Activated naive CD8-positive, alpha-beta T cell treated with anti-CD3 and anti-CD28 coated beads, Interleukin-2, amount 50 U/mL, for 24 hours (primary cell): ENCODE measurements at regions not wholly inside any gene's neighbourhood (a gene's known extent, or its start where the extent isn't known, plus 50 kb on each side); places are given as distances from the start of the nearest gene placed in this dataset.

Source experiments
- ATAC-seq: fragments of 150-1000 bp; cut with Tn5 transposase; one replicate; pipeline ENCODE4 v1.10.0; 2021
- DNase-seq: peaks from one replicate; pipeline ENCODE4 v3.0.0; 2021
- H3K27ac Mint-ChIP-seq: one replicate; pipeline ENCODE4 v1.8.0; 2021; ENCODE audit warnings: mild to moderate bottlenecking, mixed read lengths
- H3K27me3 Mint-ChIP-seq: one replicate; pipeline ENCODE4 v1.8.0; 2021; ENCODE audit warnings: mixed read lengths
- H3K36me3 Mint-ChIP-seq: one replicate; pipeline ENCODE4 v1.8.0; 2021; ENCODE audit warnings: low read depth, mixed read lengths
- H3K4me1 Mint-ChIP-seq: one replicate; pipeline ENCODE4 v1.8.0; 2021; ENCODE audit warnings: mixed read lengths
- H3K4me3 Mint-ChIP-seq: one replicate; pipeline ENCODE4 v1.8.0; 2021; ENCODE audit warnings: mild to moderate bottlenecking, moderate library complexity, mixed read lengths
- H3K9me3 Mint-ChIP-seq: one replicate; pipeline ENCODE4 v1.8.0; 2021; ENCODE audit warnings: mixed read lengths

- no peaks in the 10 kb centered on the region for H3K9me3 Mint-ChIP-seq
- peaks cover 8% of the 10 kb centered on the region for H3K27me3 Mint-ChIP-seq
- H3K4me1 Mint-ChIP-seq: no peaks in the 10 kb centered on the region
- H3K4me3 Mint-ChIP-seq: no peak overlapping the region
- H3K36me3 Mint-ChIP-seq: no peaks in the 10 kb centered on the region
- DNase-seq: no peak
- ATAC-seq: no peak
- H3K27ac Mint-ChIP-seq: no peak overlapping the region
These were observed 353.1 kb downstream of the UQCRFS1 start for GRCh38 chr19:28859811-28860210.

- Mint-ChIP-seq H3K9me3 (no peaks in the 10 kb centered on the region), H3K36me3 (no peaks in the 10 kb centered on the region), H3K4me3 (no peak overlapping the region), H3K27me3 (peaks cover 8% of the 10 kb centered on the region), H3K27ac (no peak overlapping the region), H3K4me1 (no peaks in the 10 kb centered on the region)
- ATAC-seq: no peak
- DNase-seq: no peak
These were observed 354.0 kb downstream of the UQCRFS1 start for GRCh38 chr19:28858933-28859332.

DNA sequence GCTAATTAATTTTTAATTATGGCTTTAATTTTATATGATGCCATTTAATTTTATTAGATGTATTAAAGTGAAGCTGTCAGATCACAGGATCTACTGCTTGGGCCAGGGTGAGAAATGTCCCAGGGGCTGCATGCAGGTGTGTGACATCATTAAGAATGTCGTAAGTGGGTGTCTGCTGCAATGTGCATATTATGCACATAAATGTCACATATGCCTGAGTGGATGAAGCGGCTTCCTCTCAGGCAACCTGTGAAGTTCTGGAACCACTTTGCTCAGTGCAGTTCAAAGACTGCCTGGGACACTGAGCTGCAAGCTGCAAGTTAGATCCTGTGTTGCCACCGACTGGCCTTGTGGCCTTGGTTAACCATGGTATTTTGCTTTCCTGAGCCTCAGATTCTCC is 355.0 kb downstream of the UQCRFS1 start:
- H3K27me3 Mint-ChIP-seq: peaks cover 8% of the 10 kb centered on the region
- ATAC-seq: no peak
- H3K9me3 Mint-ChIP-seq: no peaks in the 10 kb centered on the region
- no peak overlapping the region for H3K27ac Mint-ChIP-seq
- no peaks in the 10 kb centered on the region for H3K36me3 Mint-ChIP-seq
- H3K4me1 Mint-ChIP-seq: no peaks in the 10 kb centered on the region
- DNase-seq: no peak
- H3K4me3 Mint-ChIP-seq: no peak overlapping the region

GRCh38 chr19:28855216-28855615 is 357.7 kb downstream of the UQCRFS1 start:
- Mint-ChIP-seq H3K27me3 (peaks cover 6% of the 10 kb centered on the region), H3K9me3 (no peaks in the 10 kb centered on the region), H3K36me3 (no peaks in the 10 kb centered on the region), H3K4me1 (no peaks in the 10 kb centered on the region), H3K4me3 (no peak overlapping the region), H3K27ac (no peak overlapping the region)
- DNase-seq: no peak
- ATAC-seq: no peak

DNA sequence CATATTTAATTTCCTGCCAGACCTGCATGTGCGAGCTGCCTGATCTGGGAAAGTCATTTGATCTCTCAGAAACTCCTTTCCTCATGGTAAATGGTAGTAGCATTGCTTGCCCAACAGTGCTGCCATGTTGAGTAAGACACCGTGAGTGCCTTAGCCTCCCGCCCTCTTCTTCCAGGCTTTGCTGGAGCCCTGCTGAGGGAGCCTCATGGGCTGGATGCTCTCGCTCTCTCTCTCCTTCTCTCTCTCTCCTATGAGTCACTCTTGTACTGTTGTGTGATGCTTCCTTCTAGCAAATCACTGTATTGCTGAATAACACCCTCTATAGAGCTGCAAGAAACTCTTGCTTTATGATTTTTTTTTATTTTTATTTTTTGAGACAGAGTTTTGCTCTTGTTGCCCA is 365.5 kb downstream of the UQCRFS1 start:
- no peak overlapping the region for H3K27ac Mint-ChIP-seq
- peaks cover 3% of the 10 kb centered on the region for H3K9me3 Mint-ChIP-seq
- ATAC-seq: no peak
- H3K36me3 Mint-ChIP-seq: no peaks in the 10 kb centered on the region
- no peaks in the 10 kb centered on the region for H3K4me1 Mint-ChIP-seq
- DNase-seq: no peak
- H3K27me3 Mint-ChIP-seq: peaks cover 2% of the 10 kb centered on the region
- no peak overlapping the region for H3K4me3 Mint-ChIP-seq

DNA sequence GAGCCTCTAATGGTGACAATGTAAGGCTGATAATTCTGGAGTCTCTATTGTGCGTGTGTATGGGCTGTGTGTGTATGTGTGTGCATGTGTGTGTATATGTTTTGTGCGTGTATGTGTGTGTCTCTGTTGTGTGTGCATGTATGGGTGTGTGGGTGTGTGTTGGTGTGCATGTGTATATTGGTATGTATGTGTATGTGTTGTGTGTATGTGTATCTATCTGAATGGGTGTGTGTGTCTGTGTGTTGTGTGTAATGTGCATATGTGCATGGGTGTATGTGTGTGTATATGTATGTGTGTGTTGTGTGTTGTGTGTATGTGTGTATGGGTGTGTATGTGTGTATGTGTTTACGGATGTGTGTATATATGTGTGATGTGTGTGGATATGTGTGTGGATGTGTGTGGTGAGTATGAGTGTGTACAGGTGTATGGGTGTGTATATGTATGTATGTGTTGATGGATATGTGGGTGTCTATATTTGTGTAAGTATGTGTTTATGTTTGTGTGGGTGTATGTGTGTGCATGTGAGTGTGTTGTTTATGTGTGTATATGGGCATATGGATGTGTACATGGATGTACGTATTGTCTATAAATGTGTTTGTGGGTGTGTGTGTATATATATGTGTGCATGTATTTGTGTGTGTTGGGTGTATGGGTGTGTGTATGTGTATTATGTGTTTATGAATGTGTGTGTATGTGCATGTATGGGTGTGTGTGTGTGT is 366.7 kb downstream of the UQCRFS1 start:
- Mint-ChIP-seq H3K4me1 (no peaks in the 10 kb centered on the region), H3K27me3 (peaks cover 2% of the 10 kb centered on the region), H3K4me3 (no peak overlapping the region), H3K36me3 (no peaks in the 10 kb centered on the region), H3K27ac (no peak overlapping the region), H3K9me3 (peaks cover 3% of the 10 kb centered on the region)
- no peak for ATAC-seq
- no peak for DNase-seq

DNA sequence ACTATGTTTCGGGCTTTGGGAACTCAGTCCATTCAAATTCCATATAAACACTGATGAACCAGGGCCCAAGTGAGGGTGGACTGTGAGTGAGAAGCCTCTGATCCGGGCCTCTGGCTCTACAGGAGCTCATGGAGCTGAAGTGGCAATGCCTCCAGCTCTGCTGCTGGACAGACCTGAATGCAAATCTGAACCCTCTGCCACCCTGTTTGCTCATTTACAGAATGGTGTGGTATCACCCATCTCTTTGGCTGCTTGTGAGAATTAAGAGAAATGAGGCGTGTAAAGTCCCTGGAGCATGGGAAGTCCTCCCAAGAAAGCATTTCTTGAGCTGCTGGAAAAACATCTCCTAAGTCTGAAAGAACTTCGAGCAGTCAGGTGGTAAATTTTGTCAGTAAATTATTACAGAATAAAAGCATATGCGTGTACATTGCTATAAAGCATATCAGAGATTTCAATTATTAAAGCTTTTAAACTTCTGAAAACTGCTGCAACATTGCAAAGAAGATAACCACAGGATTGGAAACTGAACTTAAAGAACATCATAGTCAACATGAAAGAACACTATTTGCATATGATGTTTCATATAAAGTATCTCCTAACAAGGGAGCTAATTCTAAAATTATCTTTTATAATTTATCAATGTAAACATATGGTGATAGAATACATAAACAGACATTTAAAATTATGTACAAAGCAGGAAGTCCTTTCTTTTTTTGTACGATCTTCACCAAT is 369.0 kb downstream of the UQCRFS1 start:
- H3K9me3 Mint-ChIP-seq: peaks cover under 1% of the 10 kb centered on the region
- no peaks in the 10 kb centered on the region for H3K4me1 Mint-ChIP-seq
- no peak for DNase-seq
- no peak for ATAC-seq
- H3K4me3 Mint-ChIP-seq: no peak overlapping the region
- H3K36me3 Mint-ChIP-seq: no peaks in the 10 kb centered on the region
- H3K27ac Mint-ChIP-seq: no peak overlapping the region
- H3K27me3 Mint-ChIP-seq: peaks cover 2% of the 10 kb centered on the region

- H3K4me1 Mint-ChIP-seq: no peaks in the 10 kb centered on the region
- H3K4me3 Mint-ChIP-seq: no peak overlapping the region
- no peak for ATAC-seq
These were observed 371.4 kb downstream of the UQCRFS1 start for GRCh38 chr19:28841531-28841930.

DNA sequence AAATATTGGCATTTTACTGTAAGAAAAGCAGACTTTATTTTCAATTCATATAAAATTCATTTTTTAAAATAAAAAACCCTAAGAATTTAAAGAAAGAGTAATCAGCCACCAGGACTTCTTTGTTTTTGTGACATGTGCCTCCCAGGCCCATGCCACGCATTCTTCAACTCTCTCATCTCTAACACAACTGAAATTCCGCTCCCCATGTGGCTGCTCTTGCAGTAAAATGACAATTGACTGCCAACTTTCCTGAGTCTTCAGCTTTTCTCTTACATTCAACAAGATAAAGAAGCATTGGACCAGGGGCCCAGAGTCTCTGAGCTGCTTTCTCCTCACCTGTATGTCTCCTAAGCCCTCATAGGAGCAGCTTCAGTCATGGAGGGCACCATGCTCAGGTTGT is 372.1 kb downstream of the UQCRFS1 start:
- Mint-ChIP-seq H3K27me3 (peaks cover 2% of the 10 kb centered on the region), H3K9me3 (no peaks in the 10 kb centered on the region), H3K36me3 (no peaks in the 10 kb centered on the region), H3K4me1 (no peaks in the 10 kb centered on the region), H3K4me3 (no peak overlapping the region), H3K27ac (no peak overlapping the region)
- DNase-seq (no peak), ATAC-seq (no peak)

More at GRCh38 chr19:28841531-28841930, 371.4 kb downstream of the UQCRFS1 start:
- no peaks in the 10 kb centered on the region for H3K9me3 Mint-ChIP-seq
- no peaks in the 10 kb centered on the region for H3K36me3 Mint-ChIP-seq
- H3K27me3 Mint-ChIP-seq: peaks cover 2% of the 10 kb centered on the region
- DNase-seq: no peak
- no peak overlapping the region for H3K27ac Mint-ChIP-seq

DNA sequence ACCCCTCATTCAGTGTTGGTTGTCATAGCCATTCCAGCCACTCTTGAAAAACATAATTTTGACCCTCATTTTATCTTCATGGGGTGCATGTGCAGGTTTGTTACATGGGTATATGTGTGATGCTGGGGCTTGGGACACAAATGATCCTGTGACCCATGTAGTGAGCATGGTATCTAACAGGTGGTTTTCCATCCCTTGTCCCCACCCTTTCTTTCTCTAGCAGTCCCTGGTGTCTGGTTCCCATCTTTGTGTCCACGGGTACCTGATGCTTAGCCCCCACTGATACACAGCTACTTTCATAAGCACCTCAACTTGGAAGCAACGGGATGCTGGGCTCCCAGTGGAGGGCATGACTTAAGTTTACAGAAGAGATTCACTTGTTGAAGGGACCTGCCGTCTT is 373.5 kb downstream of the UQCRFS1 start:
- Mint-ChIP-seq H3K9me3 (no peaks in the 10 kb centered on the region), H3K27me3 (peaks cover 2% of the 10 kb centered on the region), H3K27ac (no peak overlapping the region), H3K4me1 (no peaks in the 10 kb centered on the region), H3K4me3 (no peak overlapping the region), H3K36me3 (no peaks in the 10 kb centered on the region)
- no peak for DNase-seq
- ATAC-seq: no peak

- H3K36me3 Mint-ChIP-seq: no peaks in the 10 kb centered on the region
- H3K27me3 Mint-ChIP-seq: peaks cover 2% of the 10 kb centered on the region
- no peak for ATAC-seq
- H3K4me3 Mint-ChIP-seq: no peak overlapping the region
- no peak for DNase-seq
- H3K4me1 Mint-ChIP-seq: no peaks in the 10 kb centered on the region
- no peaks in the 10 kb centered on the region for H3K9me3 Mint-ChIP-seq
- no peak overlapping the region for H3K27ac Mint-ChIP-seq
These were observed 374.0 kb downstream of the UQCRFS1 start for GRCh38 chr19:28838909-28839308.

- H3K27me3 Mint-ChIP-seq: no peaks in the 10 kb centered on the region
- H3K36me3 Mint-ChIP-seq: no peaks in the 10 kb centered on the region
- ATAC-seq: no peak
- no peaks in the 10 kb centered on the region for H3K9me3 Mint-ChIP-seq
- DNase-seq: no peak
- no peak overlapping the region for H3K27ac Mint-ChIP-seq
- no peak overlapping the region for H3K4me3 Mint-ChIP-seq
- no peaks in the 10 kb centered on the region for H3K4me1 Mint-ChIP-seq
These were observed 376.5 kb downstream of the UQCRFS1 start for GRCh38 chr19:28836421-28836820.

DNA sequence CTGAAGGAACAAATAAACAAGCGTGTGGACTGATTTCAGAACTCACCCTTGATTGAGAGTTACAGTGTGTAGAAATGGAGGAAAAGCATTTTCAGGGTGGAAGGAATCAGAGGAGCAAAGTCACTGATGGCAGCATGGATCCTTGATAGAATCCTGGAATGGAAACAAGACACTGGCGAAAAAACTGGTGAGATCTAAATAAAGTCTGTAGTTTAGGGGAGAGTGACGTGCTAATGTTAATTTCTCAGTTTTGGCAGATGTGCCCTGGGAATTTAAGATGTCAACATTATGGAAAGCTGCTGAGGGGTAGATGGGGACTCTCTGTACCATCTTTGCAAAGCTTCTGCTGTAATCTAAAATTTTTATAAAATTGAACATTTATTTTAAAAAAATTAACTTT is 378.0 kb downstream of the UQCRFS1 start:
- no peak for ATAC-seq
- no peaks in the 10 kb centered on the region for H3K9me3 Mint-ChIP-seq

DNA sequence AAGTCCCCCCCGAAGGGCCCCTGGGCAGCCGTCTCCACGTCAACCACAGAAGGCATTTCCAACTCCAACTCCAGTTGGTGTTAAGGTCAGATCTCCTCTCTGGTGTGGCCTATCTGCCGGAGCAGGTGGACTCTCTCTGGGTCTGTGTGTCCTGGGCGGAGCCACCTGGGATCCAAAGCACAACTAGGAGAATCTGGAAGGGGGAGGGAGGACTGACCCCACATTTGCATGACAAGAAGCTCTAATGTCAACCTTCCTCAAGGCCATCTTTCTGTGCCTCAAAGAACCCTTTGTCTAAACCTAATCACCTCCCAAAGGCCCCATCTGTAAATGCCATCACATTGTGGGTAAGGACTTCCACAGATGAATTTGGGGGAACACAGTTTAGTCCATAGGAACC is 381.5 kb downstream of the UQCRFS1 start:
- Mint-ChIP-seq H3K4me3 (no peak overlapping the region), H3K27ac (no peak overlapping the region), H3K9me3 (no peaks in the 10 kb centered on the region), H3K4me1 (peaks cover 1% of the 10 kb centered on the region), H3K27me3 (no peaks in the 10 kb centered on the region), H3K36me3 (no peaks in the 10 kb centered on the region)
- DNase-seq (no peak), ATAC-seq (no peak)

More for the DNA sequence above, 378.0 kb downstream of the UQCRFS1 start:
- Mint-ChIP-seq H3K36me3 (no peaks in the 10 kb centered on the region), H3K27ac (no peak overlapping the region), H3K27me3 (no peaks in the 10 kb centered on the region), H3K4me3 (no peak overlapping the region), H3K4me1 (no peaks in the 10 kb centered on the region)
- DNase-seq: no peak

DNA sequence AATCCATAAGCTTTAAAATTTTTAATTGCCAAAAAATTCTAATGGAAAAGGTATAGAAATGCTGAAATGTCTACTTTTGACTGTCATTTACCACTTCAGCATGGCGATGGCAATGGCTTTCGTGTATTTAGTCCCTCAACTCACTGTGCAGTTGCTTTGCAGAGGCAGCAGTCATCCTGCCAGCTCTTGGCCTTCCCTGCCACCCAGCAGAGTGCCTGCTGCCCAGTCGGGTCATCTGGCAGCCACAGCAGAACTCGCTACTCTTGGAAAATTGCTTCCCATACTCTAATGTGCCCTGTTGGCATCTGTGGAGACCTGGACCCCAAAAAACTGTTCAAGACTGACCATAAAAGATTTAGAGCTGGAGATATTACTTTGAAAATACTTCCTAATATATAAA is 383.2 kb downstream of the UQCRFS1 start:
- Mint-ChIP-seq H3K4me3 (no peak overlapping the region), H3K27me3 (no peaks in the 10 kb centered on the region), H3K9me3 (no peaks in the 10 kb centered on the region), H3K27ac (no peak overlapping the region), H3K4me1 (peaks cover 1% of the 10 kb centered on the region), H3K36me3 (no peaks in the 10 kb centered on the region)
- ATAC-seq (no peak), DNase-seq (no peak)
